Spleen (tissue), 11 donors: ENCODE measurements at regions not wholly inside any gene's neighbourhood (a gene's known extent, or its start where the extent isn't known, plus 50 kb on each side); places are given as distances from the start of the nearest gene placed in this dataset.
"Not testable (repeated sequence)": the region's sequence is repeated elsewhere in the genome, so short reads cannot be mapped to it uniquely, and the experiment has no call there.

Source experiments
- DNase-seq: peaks from one replicate; pipeline ENCODE4 v3.0.0-alpha.2; 2020
- H3K27ac ChIP-seq, 8 donors: fragments of 200-600 bp; sonication (generic) in 7 of 8; 1 replicate in 4 of 8; 2 replicates in 4 of 8; pipeline versions ENCODE4 v1.5.0 to v1.8.0; 2016 to 2021; ENCODE audit warnings: inconsistent platforms in 4 of 8, mild to moderate bottlenecking in 4 of 8, moderate library complexity in 1 of 8
- H3K27me3 ChIP-seq, 7 donors: fragments of 200-600 bp; sonication (generic) in 6 of 7; replicated peaks in 1 of 7; 1 replicate in 4 of 7; 2 replicates in 3 of 7; pipeline versions ENCODE4 v1.5.0 to v1.8.0; 2016 to 2021; ENCODE audit warnings: inconsistent platforms in 3 of 7, mild to moderate bottlenecking in 1 of 7
- H3K36me3 ChIP-seq, 6 donors: fragments of 200-600 bp; sonication (generic) in 5 of 6; 1 replicate in 4 of 6; 2 replicates in 2 of 6; pipeline versions ENCODE4 v1.5.0 to v1.8.0; 2016 to 2021; ENCODE audit warnings: inconsistent platforms in 2 of 6
- H3K4me1 ChIP-seq, 6 donors: fragments of 200-600 bp; sonication (generic) in 5 of 6; 1 replicate in 3 of 6; 2 replicates in 3 of 6; pipeline versions ENCODE4 v1.5.0 to v1.8.0; 2016 to 2021; ENCODE audit warnings: inconsistent platforms in 3 of 6
- H3K4me3 ChIP-seq, 8 donors: fragments of 200-600 bp; sonication (generic) in 7 of 8; 1 replicate in 4 of 8; 2 replicates in 4 of 8; pipeline versions ENCODE4 v1.5.0 to v1.8.0; 2016 to 2021; ENCODE audit warnings: inconsistent platforms in 4 of 8, mild to moderate bottlenecking in 4 of 8, moderate library complexity in 2 of 8
- H3K9me3 ChIP-seq, 8 donors: fragments of 200-600 bp; sonication (generic) in 7 of 8; 1 replicate in 4 of 8; 2 replicates in 4 of 8; pipeline versions ENCODE4 v1.5.0 to v1.8.0; 2016 to 2021; ENCODE audit warnings: inconsistent platforms in 4 of 8
- CTCF ChIP-seq, 11 experiments: fragments of 200-600 bp in 7 of 11; fragments of 450-650 bp in 4 of 11; sonication (generic) in 4 of 11; IDR thresholded peaks in 8 of 11; conservative IDR thresholded peaks in 3 of 11; 1 replicate in 7 of 11; 2 replicates in 4 of 11; pipeline versions ENCODE4 v1.4.0 to v1.8.0; 2016 to 2021; ENCODE audit warnings: antibody characterized with exemption in 11 of 11, inconsistent platforms in 4 of 11, mild to moderate bottlenecking in 1 of 11
- POLR2A ChIP-seq, 3 donors: fragments of 450-650 bp; IDR thresholded peaks; one replicate each; pipeline ENCODE4 v1.5.1; 2017; ENCODE audit warnings: antibody characterized with exemption in 3 of 3, mild to moderate bottlenecking in 1 of 3
- POLR2AphosphoS5 ChIP-seq, 3 donors: sonication (generic); formaldehyde crosslinking; IDR thresholded peaks; one replicate each; pipeline ENCODE4 v1.5.1; 2017; ENCODE audit warnings: antibody characterized with exemption in 3 of 3
- WGBS, 5 donors: extraction: QIAGEN DNeasy Blood & Tissue Kit in 3 of 5; methylation state at CpG; one replicate each; pipeline versions ENCODE4 v1.1.5 to v1.1.7; 2013 to 2018; 5-methylcytosine and 5-hydroxymethylcytosine counted together
- intact Hi-C: fragments of 100-400 bp; cut with DNase I; formaldehyde crosslinking; loops from one replicate; pipeline ENCODE4 v1.15.0; 2023; ENCODE audit warnings: low total_unique reads
- donor health status: healthy with polysubstance abuse.
- donor health status: DM: no; HTN: no; CAD: no; lungs with moderate emphysema.
- donor health status: DM: no; HTN: no; CAD: no.
- donor health status: Bipolar disorder and iron deficiency.
- donor health status: healthy.
- donor health status: DM: no; HTN: no; CAD: no.
- donor health status: DM: yes; HTN: yes; CAD: no.

GRCh38 chr12:114608509-114608908, 75.5 kb downstream of the TBX3 start:
- WGBS, 5 donors, result 68 to 83% (median 73%) methylated on average over 3 of the region's 3 CpGs
- no peak for TF ChIP-seq POLR2A (IDR thresholded peaks at IDR 0.05)
- TF ChIP-seq CTCF (IDR thresholded peaks at IDR 0.05 in 8 of 11, conservative IDR thresholded peaks at IDR 0.05 in 3 of 11), result no peak
- H3K4me1 ChIP-seq, result no peaks in the 10 kb centered on the region
- H3K4me3 ChIP-seq, result no peak overlapping the region
- intact Hi-C loops, result no loop called here
- DNase-seq, result no peak
- peaks cover 0 to 26% (median 0%) of the 10 kb centered on the region in 7 donors for H3K27me3 ChIP-seq
- no peak overlapping the region for H3K27ac ChIP-seq
- no peaks in the 10 kb centered on the region for H3K36me3 ChIP-seq
- peaks cover 0 to 3% (median under 1%) of the 10 kb centered on the region in 8 donors for H3K9me3 ChIP-seq

GRCh38 chr12:114605918-114606317, 78.1 kb downstream of the TBX3 start:
- no peak overlapping the region for H3K27ac ChIP-seq
- peaks cover 0 to 3% (median 0%) of the 10 kb centered on the region in 8 donors for H3K9me3 ChIP-seq
- no peak for DNase-seq
- H3K4me3 ChIP-seq, result no peak overlapping the region
- H3K27me3 ChIP-seq, result peaks cover 0 to 11% (median 0%) of the 10 kb centered on the region in 7 donors
- intact Hi-C loops, result no loop called here
- no peak for TF ChIP-seq POLR2A (IDR thresholded peaks at IDR 0.05)
- no peak for TF ChIP-seq POLR2AphosphoS5 (IDR thresholded peaks at IDR 0.05)
- 83 to 93% (median 89%) methylated on average over 3 of the region's 3 CpGs for WGBS, 5 donors
- no peaks in the 10 kb centered on the region for H3K4me1 ChIP-seq
- no peaks in the 10 kb centered on the region for H3K36me3 ChIP-seq

- H3K27me3 ChIP-seq, result peaks cover 0 to 9% (median 0%) of the 10 kb centered on the region in 7 donors
- WGBS, 5 donors, result 45 to 66% (median 54%) methylated on average over 5 of the region's 5 CpGs
- TF ChIP-seq POLR2A (IDR thresholded peaks at IDR 0.05) (no peak), CTCF (IDR thresholded peaks at IDR 0.05 in 8 of 11, conservative IDR thresholded peaks at IDR 0.05 in 3 of 11) (no peak), POLR2AphosphoS5 (IDR thresholded peaks at IDR 0.05) (no peak)
- no peak overlapping the region for H3K27ac ChIP-seq
- H3K36me3 ChIP-seq, result no peaks in the 10 kb centered on the region
- intact Hi-C loops, result no loop called here
- no peak overlapping the region for H3K4me3 ChIP-seq
- no peaks in the 10 kb centered on the region for H3K4me1 ChIP-seq
- H3K9me3 ChIP-seq, result peaks cover 0 to 8% (median 0%) of the 10 kb centered on the region in 8 donors
- DNase-seq, result no peak
Observed at GRCh38 chr12:114604606-114605005, 79.4 kb downstream of the TBX3 start.

- 67 to 95% (median 91%) methylated on average over 2 of the region's 2 CpGs for WGBS, 5 donors
- H3K4me3 ChIP-seq, H3K9me3 ChIP-seq, DNase-seq, H3K36me3 ChIP-seq, H3K4me1 ChIP-seq, H3K27ac ChIP-seq, H3K27me3 ChIP-seq, intact Hi-C loops: not testable (repeated sequence)
Observed at GRCh38 chr12:114600584-114600983, 83.4 kb downstream of the TBX3 start.

- no peak overlapping the region for H3K27ac ChIP-seq
- intact Hi-C loops, result no loop called here
- no peaks in the 10 kb centered on the region for H3K27me3 ChIP-seq
- peaks cover 0 to 8% (median under 1%) of the 10 kb centered on the region in 8 donors for H3K9me3 ChIP-seq
- no peak for DNase-seq
- H3K36me3 ChIP-seq, result no peaks in the 10 kb centered on the region
- 21 to 35% (median 31%) methylated on average over 2 of the region's 2 CpGs for WGBS, 5 donors
- no peak overlapping the region for H3K4me3 ChIP-seq
- H3K4me1 ChIP-seq, result no peaks in the 10 kb centered on the region
- TF ChIP-seq POLR2AphosphoS5 (IDR thresholded peaks at IDR 0.05), result no peak
- no peak for TF ChIP-seq CTCF (IDR thresholded peaks at IDR 0.05 in 8 of 11, conservative IDR thresholded peaks at IDR 0.05 in 3 of 11)
- no peak for TF ChIP-seq POLR2A (IDR thresholded peaks at IDR 0.05)
Observed at GRCh38 chr12:114598111-114598510, 85.9 kb downstream of the TBX3 start.
